ENCODE measurements at regions not wholly inside any gene's neighbourhood (a gene's known extent, or its start where the extent isn't known, plus 50 kb on each side); places are given as distances from the start of the nearest gene placed in this dataset.

DNA sequence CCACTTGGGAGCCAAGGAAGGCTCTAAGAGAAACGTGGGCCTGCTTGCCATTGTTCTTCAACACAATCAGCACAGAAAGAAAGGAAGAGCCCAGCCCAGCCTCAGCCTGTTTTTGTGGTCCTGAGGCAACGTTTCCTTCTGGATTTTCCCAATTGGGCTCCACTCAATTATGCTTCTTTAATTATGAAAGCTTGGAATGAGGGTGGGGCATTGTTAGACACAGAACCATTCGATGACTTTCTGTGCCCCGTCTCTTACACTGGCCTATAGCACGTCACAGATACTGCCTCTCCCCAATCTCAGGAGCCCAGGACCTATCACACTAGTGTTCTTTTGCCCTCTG is 207.4 kb downstream of the ZFP36L2 start:
- no peak for TF ChIP-seq CTCF (IDR thresholded peaks at IDR 0.05; ENCODE audit: poor library complexity)
- TF ChIP-seq EZH2phosphoT487 (IDR thresholded peaks at IDR 0.05; ENCODE audit: low read depth, severe bottlenecking, unreplicated experiment) = no peak
